Activated CD8-positive, alpha-beta memory T cell treated with anti-CD3 and anti-CD28 coated beads for 24 hours (primary cell): ENCODE measurements at regions not wholly inside any gene's neighbourhood (a gene's known extent, or its start where the extent isn't known, plus 50 kb on each side); places are given as distances from the start of the nearest gene placed in this dataset.

Experiments
- DNase-seq: peaks from one replicate; pipeline ENCODE4 v3.0.0-alpha.2; 2020

DNA sequence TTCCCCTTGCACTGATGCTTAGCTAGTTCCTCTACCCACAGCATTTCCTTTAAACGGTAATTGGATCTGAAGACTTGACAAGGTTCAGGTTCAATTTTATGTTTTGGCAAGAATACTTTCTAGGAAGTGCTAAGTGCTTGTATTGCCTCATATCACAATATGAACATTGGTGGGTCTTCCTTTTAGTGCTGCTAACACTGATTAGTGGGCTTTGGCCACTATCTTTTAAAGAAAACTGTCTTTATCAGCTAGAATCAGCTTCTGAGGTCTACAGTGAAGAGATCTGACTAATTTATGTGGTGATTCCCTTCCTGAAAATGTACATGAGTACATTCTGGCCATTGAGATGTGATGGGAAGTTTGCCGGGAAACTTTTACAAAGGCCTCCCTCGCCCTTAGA lies 316.7 kb upstream of the KLF3 start:
- no peak for DNase-seq

DNA sequence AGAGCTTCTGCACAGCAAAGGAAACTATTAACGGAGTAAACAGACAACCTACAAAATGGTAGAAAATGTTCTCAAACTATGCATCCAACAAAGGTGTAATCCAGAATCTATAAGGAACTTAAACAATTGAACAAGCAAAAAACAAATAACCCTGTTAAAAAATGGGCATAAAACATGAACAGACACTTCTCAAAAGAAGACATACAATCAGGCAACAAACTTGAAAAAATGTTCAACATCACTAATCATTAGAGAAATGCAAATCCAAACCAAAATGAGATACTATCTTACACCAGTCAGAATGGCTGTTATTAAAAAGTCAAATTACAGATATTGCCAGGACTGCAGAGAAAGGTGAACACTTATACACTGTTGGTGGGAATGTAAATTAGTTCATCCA lies 309.6 kb upstream of the KLF3 start:
- no peak for DNase-seq

- no peak for DNase-seq
These were observed 309.1 kb upstream of the KLF3 start for GRCh38 chr4:38354872-38355271.

GRCh38 chr4:38356686-38357085 lies 307.3 kb upstream of the KLF3 start:
- no peak for DNase-seq

- no peak for DNase-seq
These were observed 306.5 kb upstream of the KLF3 start for GRCh38 chr4:38357546-38357945.

DNA sequence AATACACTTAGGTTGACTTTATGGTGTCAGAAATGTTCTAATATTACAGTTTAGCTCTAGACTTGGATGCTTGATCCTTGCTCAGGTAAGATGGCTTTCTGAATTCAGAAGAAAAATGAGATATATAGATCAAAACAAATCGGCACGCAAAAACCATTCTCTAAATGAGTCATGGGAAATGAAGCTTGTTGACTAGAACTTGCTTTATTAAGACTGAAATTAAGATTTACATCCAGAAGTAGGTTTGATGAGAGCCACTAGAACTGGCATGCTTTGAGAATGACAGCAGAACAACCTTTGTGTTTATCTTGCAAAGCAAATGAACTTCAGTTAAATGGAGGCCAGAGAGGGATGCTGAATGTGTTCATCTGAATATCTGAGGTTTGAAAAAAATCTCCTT lies 304.9 kb upstream of the KLF3 start:
- DNase-seq: no peak

GRCh38 chr4:38360201-38360600 lies 303.8 kb upstream of the KLF3 start:
- DNase-seq: no peak

GRCh38 chr4:38364383-38364963 lies 299.5 kb upstream of the KLF3 start:
- DNase-seq: no peak

DNA sequence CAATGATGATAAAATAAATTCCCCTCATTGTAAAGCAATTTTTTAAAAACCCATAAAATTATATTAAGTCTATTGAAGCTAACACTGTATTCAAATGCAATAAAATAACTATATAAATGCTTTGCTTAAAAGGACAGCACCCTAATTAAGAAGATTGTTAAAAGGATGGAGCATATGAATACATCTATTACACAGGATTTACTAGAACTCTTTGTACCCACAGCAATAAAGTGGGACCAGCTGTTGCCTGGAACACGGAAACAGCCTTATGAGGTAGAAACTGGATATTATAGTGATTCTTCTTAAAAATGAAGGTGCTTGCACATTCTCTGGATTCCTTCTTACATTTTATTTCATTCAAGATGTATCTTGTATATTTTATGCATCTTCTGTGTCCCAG lies 298.7 kb upstream of the KLF3 start:
- no peak for DNase-seq

DNA sequence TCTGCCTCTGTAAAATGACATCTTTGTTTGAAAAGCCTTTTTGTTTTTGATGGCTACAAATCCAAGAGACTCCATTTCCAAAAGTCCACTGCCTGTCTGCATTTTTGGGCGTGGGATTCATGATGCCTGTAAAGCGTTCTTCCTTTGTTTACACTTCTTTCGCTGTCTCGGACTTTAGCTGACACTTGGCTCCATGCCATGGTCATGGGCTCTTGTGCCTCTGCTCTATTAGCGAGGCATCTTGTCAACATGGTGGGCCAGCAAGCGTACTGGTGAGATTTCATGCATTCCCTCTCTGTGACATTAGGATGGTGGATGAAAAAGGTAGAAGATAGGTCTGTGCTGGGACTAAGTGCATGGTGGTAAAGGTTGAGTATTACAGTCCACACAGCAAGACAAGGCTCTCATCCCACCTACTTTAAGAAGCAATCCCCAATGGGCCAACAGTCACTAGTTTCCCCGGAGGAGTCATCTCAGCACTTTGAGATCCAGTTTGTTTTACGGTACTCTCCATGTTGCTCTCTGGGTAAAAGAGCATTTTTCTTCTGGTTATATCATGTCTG lies 298.2 kb upstream of the KLF3 start:
- no peak for DNase-seq

DNA sequence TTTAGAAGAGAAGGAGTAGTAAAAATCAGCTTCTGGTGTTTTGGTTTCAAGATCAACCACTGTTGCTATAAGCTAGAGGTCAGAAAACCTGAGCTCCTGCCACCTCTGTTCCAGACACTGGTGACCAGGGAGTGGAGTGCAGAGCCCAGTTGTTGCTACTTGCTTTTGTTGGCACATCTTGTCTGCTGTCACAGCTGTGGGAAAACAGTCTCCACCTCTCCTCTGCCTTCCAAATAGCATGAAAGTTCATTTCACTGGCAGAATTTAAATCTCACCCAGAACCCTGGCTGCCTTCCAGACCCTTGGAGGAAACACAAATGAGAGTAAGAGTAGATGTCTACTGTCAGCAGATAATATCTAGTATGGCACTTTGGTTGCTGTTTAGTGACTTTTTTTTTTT lies 297.5 kb upstream of the KLF3 start:
- no peak for DNase-seq

DNA sequence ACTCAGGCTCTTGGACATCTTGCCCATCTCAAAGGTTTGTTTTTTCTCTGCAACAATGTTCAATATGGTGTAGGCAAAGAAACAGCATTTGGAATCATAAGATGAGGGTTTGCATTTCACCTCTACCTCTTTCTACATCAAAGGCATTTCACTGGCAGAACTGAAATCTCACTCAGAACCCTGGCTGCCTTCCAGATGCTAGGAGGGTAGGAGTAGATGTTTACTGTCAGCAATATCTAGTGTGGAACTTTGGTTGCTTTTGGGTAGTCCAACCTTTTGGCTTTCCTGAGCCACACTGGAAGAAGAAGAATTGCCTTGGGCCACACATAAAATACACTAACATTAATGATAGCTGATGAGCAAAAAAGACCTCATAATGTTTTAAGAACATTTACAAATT lies 297.0 kb upstream of the KLF3 start:
- DNase-seq: no peak

GRCh38 chr4:38367642-38368174 lies 296.3 kb upstream of the KLF3 start:
- DNase-seq: no peak

DNA sequence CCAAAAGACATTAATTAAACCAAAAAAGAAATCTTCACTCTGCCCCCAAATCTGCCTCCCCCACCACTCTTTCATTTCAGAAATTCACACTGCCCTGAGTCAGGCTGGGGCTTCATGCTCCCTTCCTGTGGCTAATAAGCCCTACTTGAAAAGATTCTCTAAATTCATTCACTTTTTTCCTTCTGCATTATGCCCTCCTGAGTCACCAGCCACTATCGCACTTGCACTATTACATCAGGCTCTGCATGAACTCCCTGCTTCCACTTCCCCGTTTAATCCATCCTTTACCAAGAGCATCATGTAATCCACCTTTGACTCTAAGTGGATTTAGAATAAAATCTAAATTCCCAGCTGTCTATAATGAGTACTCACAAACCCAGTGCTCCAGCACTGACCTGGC lies 295.4 kb upstream of the KLF3 start:
- DNase-seq: no peak

DNA sequence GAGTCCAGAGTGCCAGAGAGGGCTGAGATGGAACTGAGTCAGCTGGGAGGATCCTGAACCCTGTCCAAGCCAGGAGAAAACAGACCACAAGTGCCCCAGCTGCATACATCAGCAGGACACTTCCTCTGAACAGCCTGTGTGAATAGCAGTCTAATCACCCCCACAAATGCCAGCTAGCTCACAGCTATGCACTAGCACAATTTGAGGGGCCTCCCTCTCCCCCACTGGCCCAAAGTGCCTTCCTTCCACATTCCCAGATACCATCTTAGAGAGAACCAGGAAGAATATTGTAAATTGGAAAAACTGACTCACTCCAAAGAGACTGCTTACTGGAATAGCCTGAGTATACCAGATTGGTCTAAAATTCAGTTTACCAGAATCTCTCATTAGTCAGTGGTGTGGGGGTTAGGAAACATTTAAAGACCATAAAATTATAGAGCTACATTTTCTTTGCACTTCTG lies 292.6 kb upstream of the KLF3 start:
- DNase-seq: no peak

GRCh38 chr4:38373375-38373774 lies 290.6 kb upstream of the KLF3 start:
- no peak for DNase-seq

DNA sequence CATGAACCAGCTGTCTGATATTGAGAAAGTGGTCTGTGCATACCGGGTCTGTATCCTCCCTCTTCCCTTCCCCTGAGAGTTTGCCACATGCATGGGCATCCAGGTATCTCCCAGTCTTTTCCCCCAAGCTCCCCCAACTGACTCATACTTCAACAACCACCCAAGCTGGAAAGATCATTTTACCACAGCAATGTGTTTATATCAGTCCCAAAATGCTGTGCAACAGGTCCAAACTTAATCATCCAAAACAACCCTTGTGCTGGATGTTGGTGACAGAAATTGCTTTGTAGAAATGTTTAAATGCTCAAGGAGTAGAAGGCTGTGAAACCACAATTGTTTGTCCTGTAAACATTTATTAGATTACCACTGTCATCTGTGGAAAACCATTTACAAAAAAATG lies 286.8 kb upstream of the KLF3 start:
- DNase-seq: no peak

DNA sequence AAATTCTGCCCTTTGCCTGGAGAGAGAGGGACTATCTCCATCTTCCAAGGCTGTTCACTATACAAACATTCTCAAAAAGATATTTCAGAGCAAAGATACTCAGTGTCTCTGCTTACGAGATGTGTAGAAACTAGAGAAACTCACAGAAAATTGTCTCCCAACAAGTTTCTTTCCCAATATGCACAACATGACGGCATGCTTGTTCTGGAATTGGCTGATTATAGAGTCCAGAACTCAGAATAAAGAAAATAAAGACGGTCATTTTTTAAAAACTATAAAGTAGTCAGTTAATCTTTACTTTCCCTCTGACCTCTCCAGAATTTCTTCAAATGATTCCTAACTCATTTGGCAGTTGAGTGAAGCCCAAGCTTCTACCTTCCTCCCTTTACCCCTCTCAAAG lies 285.5 kb upstream of the KLF3 start:
- no peak for DNase-seq

- no peak for DNase-seq
These were observed 282.2 kb upstream of the KLF3 start for GRCh38 chr4:38381788-38382187.

DNA sequence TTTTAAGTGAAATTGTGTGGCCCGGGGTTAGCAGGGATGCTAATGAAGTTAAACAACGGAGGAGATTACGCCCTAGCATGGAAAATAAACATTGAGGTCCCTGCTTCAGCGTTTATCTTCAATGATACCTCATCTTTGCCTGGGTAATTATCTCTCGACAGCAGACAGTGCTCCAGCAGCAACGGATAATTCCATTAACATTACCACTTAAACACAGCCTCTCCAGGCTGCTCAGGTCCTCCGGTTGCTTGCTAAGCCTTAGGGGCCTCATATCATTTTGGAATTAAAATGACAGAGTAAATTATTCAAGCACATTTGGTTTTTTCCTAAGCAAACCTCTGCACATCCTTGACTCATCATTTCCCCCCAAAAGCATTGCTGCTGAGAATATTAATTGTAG lies 281.5 kb upstream of the KLF3 start:
- DNase-seq: no peak

GRCh38 chr4:38383646-38384121 lies 280.3 kb upstream of the KLF3 start:
- DNase-seq: no peak

DNA sequence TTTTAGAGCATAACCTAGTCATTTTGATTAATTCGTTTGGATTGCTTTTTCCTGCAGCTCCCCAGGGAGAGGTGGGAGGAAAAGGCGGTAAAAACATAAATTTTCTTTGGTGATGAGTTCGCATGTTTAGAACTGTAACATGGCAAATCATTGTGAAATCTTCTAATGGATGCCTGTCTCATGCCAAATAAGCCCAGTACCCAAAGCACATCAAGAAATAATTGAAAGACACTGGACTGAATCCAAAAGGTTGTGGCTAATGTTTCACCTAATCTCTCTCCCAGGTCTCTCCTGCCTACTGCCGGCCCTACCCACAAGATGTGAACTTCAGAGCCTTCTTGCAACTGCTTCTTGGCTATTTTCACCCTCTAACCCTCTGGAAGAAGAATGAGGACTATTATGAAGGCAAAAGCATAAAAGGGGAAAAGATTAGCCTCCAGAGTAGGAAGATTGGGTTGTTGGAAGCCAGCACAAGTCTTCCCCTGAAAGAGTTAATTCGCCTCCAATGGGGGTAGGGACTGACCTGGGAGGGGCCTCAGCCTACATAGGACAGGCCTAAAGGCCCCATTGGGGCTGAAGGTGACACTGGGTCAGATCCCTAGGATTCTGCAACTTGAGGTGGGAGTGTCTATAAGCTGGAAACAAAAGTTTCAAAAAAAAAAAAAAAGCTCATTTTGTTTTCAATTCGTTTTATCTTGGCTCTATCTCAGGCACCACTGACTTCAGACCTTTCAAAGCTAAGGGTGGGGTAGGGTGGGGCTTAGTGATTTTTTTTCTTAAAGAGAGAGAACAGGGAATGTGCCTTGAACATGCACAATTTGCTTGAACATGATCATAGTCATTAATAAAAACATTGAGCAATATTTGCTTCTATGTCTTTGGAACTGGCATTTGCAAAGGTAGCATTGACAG lies 278.6 kb upstream of the KLF3 start:
- no peak for DNase-seq

GRCh38 chr4:38386005-38386551 lies 277.9 kb upstream of the KLF3 start:
- no peak for DNase-seq
